ENCODE measurements at regions not wholly inside any gene's neighbourhood (a gene's known extent, or its start where the extent isn't known, plus 50 kb on each side); places are given as distances from the start of the nearest gene placed in this dataset.
"Not testable (repeated sequence)": the region's sequence is repeated elsewhere in the genome, so short reads cannot be mapped to it uniquely, and the experiment has no call there.

GRCh38 chr7:84904561-84904960 lies 282.3 kb downstream of the SEMA3D start:
- H3K36me3 ChIP-seq (ENCODE audit: control insufficient read depth, insufficient read depth, low read length) = no peaks in the 10 kb centered on the region
- FAIRE-seq (no peak), DNase-seq (ENCODE audit: low read depth) (peak; percentile 87)
- no peak overlapping the region for H3K4me3 ChIP-seq (ENCODE audit: low read depth, low read length)
- no peak for TF ChIP-seq CTCF (IDR thresholded peaks at IDR 0.05; ENCODE audit: insufficient read depth, low read length, severe bottlenecking)
- H3K27me3 ChIP-seq (ENCODE audit: control insufficient read depth, insufficient read depth, low read length) = no peaks in the 10 kb centered on the region

GRCh38 chr7:84901366-84901765 lies 285.5 kb downstream of the SEMA3D start:
- Histone ChIP-seq H3K36me3 (ENCODE audit: control insufficient read depth, insufficient read depth, low read length) (no peaks in the 10 kb centered on the region), H3K27me3 (ENCODE audit: control insufficient read depth, insufficient read depth, low read length) (no peaks in the 10 kb centered on the region), H3K4me3 (ENCODE audit: low read depth, low read length) (no peak overlapping the region)
- no peak for DNase-seq (ENCODE audit: low read depth)
- no peak for TF ChIP-seq CTCF (IDR thresholded peaks at IDR 0.05; ENCODE audit: insufficient read depth, low read length, severe bottlenecking)
- no peak for FAIRE-seq

GRCh38 chr7:84900215-84900614 lies 286.6 kb downstream of the SEMA3D start:
- Histone ChIP-seq H3K4me3 (ENCODE audit: low read depth, low read length) (no peak overlapping the region), H3K36me3 (ENCODE audit: control insufficient read depth, insufficient read depth, low read length) (no peaks in the 10 kb centered on the region), H3K27me3 (ENCODE audit: control insufficient read depth, insufficient read depth, low read length) (no peaks in the 10 kb centered on the region)
- FAIRE-seq (no peak), DNase-seq (ENCODE audit: low read depth) (no peak)
- no peak for TF ChIP-seq CTCF (IDR thresholded peaks at IDR 0.05; ENCODE audit: insufficient read depth, low read length, severe bottlenecking)

GRCh38 chr7:84895563-84895962 lies 291.3 kb downstream of the SEMA3D start:
- no peak for TF ChIP-seq CTCF (IDR thresholded peaks at IDR 0.05; ENCODE audit: insufficient read depth, low read length, severe bottlenecking)
- DNase-seq (ENCODE audit: low read depth) (no peak), FAIRE-seq (no peak)
- no peaks in the 10 kb centered on the region for H3K27me3 ChIP-seq (ENCODE audit: control insufficient read depth, insufficient read depth, low read length)
- H3K36me3 ChIP-seq (ENCODE audit: control insufficient read depth, insufficient read depth, low read length) = no peaks in the 10 kb centered on the region
- H3K4me3 ChIP-seq (ENCODE audit: low read depth, low read length) = no peak overlapping the region

- not testable (repeated sequence) for H3K36me3 ChIP-seq (ENCODE audit: control insufficient read depth, insufficient read depth, low read length); H3K4me3 ChIP-seq (ENCODE audit: low read depth, low read length); H3K27me3 ChIP-seq (ENCODE audit: control insufficient read depth, insufficient read depth, low read length); FAIRE-seq; DNase-seq (ENCODE audit: low read depth)
These were observed 303.3 kb downstream of the SEMA3D start for GRCh38 chr7:84883570-84883969.

GRCh38 chr7:84880326-84880997 lies 306.4 kb downstream of the SEMA3D start:
- DNase-seq (ENCODE audit: low read depth); H3K36me3 ChIP-seq (ENCODE audit: control insufficient read depth, insufficient read depth, low read length); H3K27me3 ChIP-seq (ENCODE audit: control insufficient read depth, insufficient read depth, low read length); H3K4me3 ChIP-seq (ENCODE audit: low read depth, low read length); FAIRE-seq: not testable (repeated sequence)

All from bronchial epithelial cell (primary cell).